ENCODE measurements at regions not wholly inside any gene's neighbourhood (a gene's known extent, or its start where the extent isn't known, plus 50 kb on each side); places are given as distances from the start of the nearest gene placed in this dataset.

GRCh38 chr5:68747521-68747920 is 346.3 kb upstream of the SLC30A5 start:
- no peak for TF ChIP-seq ZSCAN30 (tag by site-specific recombination; IDR thresholded peaks at IDR 0.05)
- TF ChIP-seq REST (tag by site-specific recombination; IDR thresholded peaks at IDR 0.05) = no peak
- TF ChIP-seq, protein P1, sequence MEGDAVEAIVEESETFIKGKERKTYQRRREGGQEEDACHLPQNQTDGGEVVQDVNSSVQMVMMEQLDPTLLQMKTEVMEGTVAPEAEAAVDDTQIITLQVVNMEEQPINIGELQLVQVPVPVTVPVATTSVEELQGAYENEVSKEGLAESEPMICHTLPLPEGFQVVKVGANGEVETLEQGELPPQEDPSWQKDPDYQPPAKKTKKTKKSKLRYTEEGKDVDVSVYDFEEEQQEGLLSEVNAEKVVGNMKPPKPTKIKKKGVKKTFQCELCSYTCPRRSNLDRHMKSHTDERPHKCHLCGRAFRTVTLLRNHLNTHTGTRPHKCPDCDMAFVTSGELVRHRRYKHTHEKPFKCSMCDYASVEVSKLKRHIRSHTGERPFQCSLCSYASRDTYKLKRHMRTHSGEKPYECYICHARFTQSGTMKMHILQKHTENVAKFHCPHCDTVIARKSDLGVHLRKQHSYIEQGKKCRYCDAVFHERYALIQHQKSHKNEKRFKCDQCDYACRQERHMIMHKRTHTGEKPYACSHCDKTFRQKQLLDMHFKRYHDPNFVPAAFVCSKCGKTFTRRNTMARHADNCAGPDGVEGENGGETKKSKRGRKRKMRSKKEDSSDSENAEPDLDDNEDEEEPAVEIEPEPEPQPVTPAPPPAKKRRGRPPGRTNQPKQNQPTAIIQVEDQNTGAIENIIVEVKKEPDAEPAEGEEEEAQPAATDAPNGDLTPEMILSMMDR (tag by site-specific recombination; IDR thresholded peaks at IDR 0.05) = no peak
